Activated T-cell treated with anti-CD3 and anti-CD28 coated beads, Interleukin-2, amount 50 U/mL, for 4 hours (primary cell): ENCODE measurements at regions not wholly inside any gene's neighbourhood (a gene's known extent, or its start where the extent isn't known, plus 50 kb on each side); places are given as distances from the start of the nearest gene placed in this dataset.

Source experiments
- ATAC-seq, 2 donors: fragments of 200-7000 bp; cut with Tn5 transposase; one replicate each; pipeline ENCODE4 v1.10.0; 2021
- DNase-seq: peaks from one replicate; pipeline ENCODE4 v3.0.0-alpha.2; 2020
- H3K27me3 Mint-ChIP-seq: one replicate; pipeline ENCODE4 v1.8.0; 2021; ENCODE audit warnings: low read depth, mixed read lengths
- H3K36me3 Mint-ChIP-seq: one replicate; pipeline ENCODE4 v1.8.0; 2022; ENCODE audit warnings: mixed read lengths; ENCODE audit not compliant: insufficient read depth
- H3K4me1 Mint-ChIP-seq: one replicate; pipeline ENCODE4 v1.8.0; 2021; ENCODE audit warnings: low read depth, mixed read lengths
- H3K4me3 Mint-ChIP-seq: one replicate; pipeline ENCODE4 v1.8.0; 2021; ENCODE audit warnings: mild to moderate bottlenecking, moderate library complexity, mixed read lengths
- H3K9me3 Mint-ChIP-seq: one replicate; pipeline ENCODE4 v1.8.0; 2021; ENCODE audit warnings: mixed read lengths

DNA sequence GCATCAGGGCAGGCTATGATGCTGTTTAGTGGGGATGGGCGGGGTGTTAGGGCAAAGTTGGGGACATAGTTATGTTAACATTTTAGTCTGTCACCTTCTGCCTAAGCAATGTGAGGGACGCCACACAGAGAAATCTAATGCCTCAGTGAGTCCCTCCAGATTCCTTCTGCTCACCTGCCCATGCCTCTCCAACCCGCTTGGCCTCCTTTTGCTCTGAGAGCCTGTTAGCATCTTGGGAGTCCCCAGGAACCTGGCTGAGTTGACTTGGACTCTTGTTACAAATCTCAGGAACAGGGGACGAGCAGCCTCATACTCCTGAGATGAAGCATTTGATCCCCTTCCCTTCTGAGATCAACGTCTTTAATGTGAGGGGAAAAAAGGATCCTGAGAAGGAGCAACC, 336.8 kb downstream of the CCSER2 start:
- H3K4me3 Mint-ChIP-seq = no peak overlapping the region
- no peaks in the 10 kb centered on the region for H3K36me3 Mint-ChIP-seq
- H3K27me3 Mint-ChIP-seq = peaks cover 9% of the 10 kb centered on the region
- DNase-seq = no peak
- no peak for ATAC-seq
- no peaks in the 10 kb centered on the region for H3K4me1 Mint-ChIP-seq
- H3K9me3 Mint-ChIP-seq = no peaks in the 10 kb centered on the region

DNA sequence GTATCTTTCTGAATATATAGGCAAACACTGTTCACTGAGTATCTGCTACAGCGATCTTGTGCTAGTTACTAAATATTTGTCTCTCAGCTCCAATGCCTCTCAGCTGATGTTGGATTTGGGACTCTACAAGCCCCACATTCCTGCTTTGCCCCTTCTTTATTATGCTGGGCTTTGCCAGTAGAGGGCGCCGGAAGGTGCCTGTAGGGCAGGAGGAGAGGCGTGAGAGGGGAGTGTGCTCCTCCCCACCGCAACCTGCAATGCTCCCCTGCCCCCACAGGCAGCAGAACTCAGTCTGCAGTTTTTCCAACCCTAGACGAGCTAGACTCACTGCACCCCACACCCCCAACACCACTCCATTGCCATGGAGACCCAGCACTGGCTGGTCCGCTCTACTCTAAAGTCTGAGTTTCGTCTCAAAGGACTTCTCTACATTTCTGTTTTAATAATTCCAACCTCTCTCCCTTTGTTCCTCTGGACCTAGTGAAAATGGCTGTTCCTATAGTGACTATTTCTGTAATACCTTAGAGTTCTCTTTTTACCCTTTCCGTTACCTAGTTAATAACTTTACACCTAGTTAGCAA, 337.6 kb downstream of the CCSER2 start:
- Mint-ChIP-seq H3K4me3 (no peak overlapping the region), H3K9me3 (no peaks in the 10 kb centered on the region), H3K27me3 (peaks cover 5% of the 10 kb centered on the region), H3K36me3 (no peaks in the 10 kb centered on the region), H3K4me1 (no peaks in the 10 kb centered on the region)
- no peak for ATAC-seq
- DNase-seq = no peak

DNA sequence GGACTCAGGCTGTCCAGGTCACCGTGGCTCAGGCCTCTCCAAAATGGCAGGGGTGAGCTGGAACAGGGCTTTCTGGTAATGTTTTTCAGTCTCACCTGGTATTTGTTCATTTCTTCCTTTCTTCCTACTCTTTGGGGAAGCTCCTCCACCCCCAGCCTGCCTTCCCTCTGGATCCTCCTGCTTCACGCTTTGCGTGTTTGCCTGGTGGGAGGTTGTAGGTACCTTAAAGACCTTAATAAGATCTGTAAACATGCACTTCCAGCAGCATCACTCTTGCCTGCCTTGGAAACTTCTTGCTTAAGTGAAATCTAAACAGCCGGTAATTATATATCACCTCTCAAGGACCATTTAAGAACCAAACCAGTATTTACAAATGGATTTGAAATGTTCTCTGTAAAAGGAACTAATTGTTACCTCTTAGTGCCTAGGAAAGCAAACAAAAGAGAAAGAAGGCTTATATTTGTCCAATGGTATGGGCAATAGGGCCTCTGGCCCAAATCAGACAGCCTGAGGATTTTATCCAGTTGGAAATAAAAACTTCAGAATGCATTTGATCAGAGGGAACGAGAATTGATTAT, 339.9 kb downstream of the CCSER2 start:
- no peak for ATAC-seq
- Mint-ChIP-seq H3K4me1 (no peaks in the 10 kb centered on the region), H3K36me3 (no peaks in the 10 kb centered on the region), H3K4me3 (no peak overlapping the region), H3K27me3 (peaks cover 5% of the 10 kb centered on the region), H3K9me3 (no peaks in the 10 kb centered on the region)
- DNase-seq = no peak

DNA sequence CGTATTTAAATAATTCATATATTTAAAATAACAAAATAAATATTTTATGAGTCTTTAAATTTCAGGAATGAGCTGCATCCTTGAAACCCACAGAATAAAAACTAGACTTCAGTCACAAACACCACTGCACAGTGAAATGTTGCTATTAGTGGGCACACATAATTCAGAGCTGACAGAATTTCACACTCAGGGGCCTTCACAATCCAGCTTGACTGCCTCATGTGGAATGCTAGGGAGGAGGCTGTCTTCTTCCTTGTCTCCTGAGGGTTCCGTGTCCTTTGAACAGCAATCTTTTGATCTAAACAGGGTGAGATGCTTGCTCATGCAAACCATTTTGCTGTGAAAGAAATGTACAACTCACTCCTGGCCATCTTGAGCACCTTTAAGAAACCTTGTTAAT, 346.7 kb downstream of the CCSER2 start:
- Mint-ChIP-seq H3K4me1 (no peaks in the 10 kb centered on the region), H3K36me3 (no peaks in the 10 kb centered on the region), H3K9me3 (no peaks in the 10 kb centered on the region), H3K27me3 (peaks cover 5% of the 10 kb centered on the region), H3K4me3 (no peak overlapping the region)
- ATAC-seq (no peak), DNase-seq (no peak)

DNA sequence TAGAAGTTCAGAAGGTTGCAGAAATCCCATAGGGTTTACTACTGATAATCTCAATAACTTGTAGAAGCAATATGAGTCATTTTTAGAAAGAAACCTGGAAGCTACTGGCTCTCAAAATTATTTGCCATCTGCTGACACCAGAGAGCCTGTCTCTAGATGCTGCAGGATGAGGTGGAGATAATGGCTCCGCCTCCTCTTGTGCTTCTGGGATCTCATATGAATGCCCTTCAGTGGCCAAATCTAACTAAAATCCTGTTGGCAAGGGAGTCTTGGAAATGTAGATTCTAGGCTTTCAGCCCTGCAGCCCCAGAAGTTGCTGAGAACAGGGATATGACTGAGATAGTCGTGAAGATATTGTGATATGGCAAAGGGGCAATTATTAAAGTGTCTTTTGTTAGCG, 348.1 kb downstream of the CCSER2 start:
- H3K9me3 Mint-ChIP-seq = no peaks in the 10 kb centered on the region
- H3K36me3 Mint-ChIP-seq = no peaks in the 10 kb centered on the region
- H3K4me1 Mint-ChIP-seq = no peaks in the 10 kb centered on the region
- peaks cover 5% of the 10 kb centered on the region for H3K27me3 Mint-ChIP-seq
- no peak overlapping the region for H3K4me3 Mint-ChIP-seq
- DNase-seq = no peak
- ATAC-seq = no peak

DNA sequence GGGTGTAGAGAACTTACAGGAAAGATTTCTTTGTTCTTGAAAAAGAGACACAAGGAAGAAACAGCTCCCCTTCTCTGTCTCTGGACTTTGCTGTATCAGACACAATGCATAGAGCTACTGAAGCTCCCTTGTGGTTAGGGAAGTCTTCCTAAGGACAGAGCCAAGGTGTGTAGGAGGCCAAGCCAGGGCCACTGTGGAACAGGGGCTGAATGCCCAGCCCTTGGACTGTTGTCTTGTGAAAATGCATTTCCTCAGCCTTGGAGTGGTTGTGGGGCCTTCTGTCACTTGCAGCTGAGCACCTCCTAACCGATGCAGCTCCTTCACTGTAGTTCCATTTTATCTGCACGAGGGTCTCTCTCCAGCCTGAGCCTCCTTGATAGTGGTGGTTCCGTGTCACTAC, 353.4 kb downstream of the CCSER2 start:
- Mint-ChIP-seq H3K36me3 (no peaks in the 10 kb centered on the region), H3K4me3 (no peak overlapping the region), H3K4me1 (no peaks in the 10 kb centered on the region), H3K9me3 (no peaks in the 10 kb centered on the region), H3K27me3 (peaks cover 8% of the 10 kb centered on the region)
- ATAC-seq = no peak
- DNase-seq = no peak

DNA sequence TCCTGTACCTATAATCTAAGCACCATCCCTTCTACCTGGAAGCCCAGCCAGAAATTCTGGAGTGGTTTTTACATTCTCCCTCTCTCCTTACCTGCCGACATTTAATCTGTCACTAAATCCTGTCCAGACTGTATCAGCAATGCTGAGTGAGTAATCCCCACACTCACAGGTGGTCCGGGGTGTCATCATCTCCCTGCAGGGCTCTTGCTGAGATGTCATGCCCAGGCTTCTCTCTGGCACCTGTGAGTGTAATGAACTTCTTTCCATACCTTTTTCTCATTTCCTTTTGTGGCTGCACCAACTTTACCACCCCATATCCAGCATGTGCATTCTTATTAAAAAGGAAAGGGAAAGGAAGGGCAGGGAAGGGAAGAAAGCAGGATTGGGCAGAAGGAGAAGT, 355.2 kb downstream of the CCSER2 start:
- Mint-ChIP-seq H3K4me3 (no peak overlapping the region), H3K36me3 (no peaks in the 10 kb centered on the region), H3K27me3 (peaks cover 8% of the 10 kb centered on the region), H3K9me3 (no peaks in the 10 kb centered on the region), H3K4me1 (no peaks in the 10 kb centered on the region)
- ATAC-seq = no peak
- no peak for DNase-seq

DNA sequence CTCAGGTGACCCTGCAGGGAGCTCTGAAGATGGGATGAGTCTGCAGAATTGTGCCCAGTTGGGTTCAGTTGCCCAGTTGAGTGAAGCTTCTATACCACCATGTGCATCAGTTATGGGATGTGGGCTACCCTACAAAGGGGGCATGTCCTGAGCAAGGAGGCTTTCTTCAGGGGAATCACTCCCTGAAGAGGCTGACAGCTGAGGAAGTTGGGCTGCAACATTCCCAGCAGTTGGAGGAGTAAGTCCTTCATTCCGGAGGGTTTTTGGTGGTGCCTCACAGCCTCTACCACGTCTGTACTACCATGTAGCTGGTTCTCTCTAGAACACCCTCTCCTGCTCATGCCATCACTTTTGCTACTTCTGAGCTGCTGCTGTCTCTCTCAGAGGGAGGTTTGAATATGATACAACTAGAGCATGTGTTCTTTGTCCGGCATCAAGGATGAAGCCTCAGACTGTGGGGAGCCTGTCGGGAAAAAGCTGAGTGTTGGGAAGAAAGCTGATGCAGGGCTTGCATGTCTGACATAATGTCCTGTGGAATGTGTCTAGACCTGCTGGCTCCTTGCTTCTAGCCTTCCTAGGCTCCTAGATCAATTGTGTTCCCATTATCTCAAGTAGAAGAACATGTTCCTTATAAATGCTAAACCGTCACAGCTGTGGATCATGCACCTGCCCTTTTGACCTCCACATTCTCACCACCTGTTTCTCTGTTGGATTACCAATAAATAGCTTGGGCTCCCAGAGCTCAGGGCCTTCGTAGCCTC, 355.8 kb downstream of the CCSER2 start:
- no peaks in the 10 kb centered on the region for H3K9me3 Mint-ChIP-seq
- peaks cover 5% of the 10 kb centered on the region for H3K27me3 Mint-ChIP-seq
- no peak overlapping the region for H3K4me3 Mint-ChIP-seq
- DNase-seq (no peak), ATAC-seq (no peak)
- no peaks in the 10 kb centered on the region for H3K36me3 Mint-ChIP-seq
- H3K4me1 Mint-ChIP-seq = no peaks in the 10 kb centered on the region

DNA sequence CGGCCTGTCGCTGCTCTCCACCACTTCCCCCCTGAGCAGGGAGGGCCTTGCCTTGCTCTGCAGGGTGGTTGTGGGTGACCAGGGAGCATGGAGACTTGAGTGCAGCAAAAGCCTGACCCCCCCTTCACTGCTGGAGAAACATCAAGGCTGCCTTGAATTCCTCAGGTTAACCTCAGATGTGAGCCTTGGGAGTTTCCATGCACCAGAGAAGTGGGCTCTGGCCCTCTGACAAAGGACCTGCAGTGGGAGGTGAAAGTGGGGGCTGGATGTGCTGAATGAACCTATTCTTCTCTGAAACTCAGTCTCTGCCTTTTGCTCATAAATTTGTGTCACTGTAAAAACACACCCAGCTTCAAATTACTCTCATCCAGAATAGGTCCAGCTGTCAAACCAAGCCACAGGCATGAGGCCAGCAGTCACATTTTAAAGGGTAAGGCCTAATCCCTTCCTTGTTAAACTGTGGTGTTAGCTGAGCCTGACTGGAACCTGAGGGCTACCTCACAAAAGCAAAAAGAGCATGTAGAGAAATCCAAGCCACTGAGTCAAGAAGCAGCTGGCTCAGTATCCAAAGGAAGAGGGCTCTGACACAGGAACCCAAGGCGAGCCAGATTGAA, 356.8 kb downstream of the CCSER2 start:
- Mint-ChIP-seq H3K9me3 (no peaks in the 10 kb centered on the region), H3K4me1 (no peaks in the 10 kb centered on the region), H3K36me3 (no peaks in the 10 kb centered on the region), H3K27me3 (peaks cover 3% of the 10 kb centered on the region), H3K4me3 (no peak overlapping the region)
- ATAC-seq (no peak), DNase-seq (no peak)

DNA sequence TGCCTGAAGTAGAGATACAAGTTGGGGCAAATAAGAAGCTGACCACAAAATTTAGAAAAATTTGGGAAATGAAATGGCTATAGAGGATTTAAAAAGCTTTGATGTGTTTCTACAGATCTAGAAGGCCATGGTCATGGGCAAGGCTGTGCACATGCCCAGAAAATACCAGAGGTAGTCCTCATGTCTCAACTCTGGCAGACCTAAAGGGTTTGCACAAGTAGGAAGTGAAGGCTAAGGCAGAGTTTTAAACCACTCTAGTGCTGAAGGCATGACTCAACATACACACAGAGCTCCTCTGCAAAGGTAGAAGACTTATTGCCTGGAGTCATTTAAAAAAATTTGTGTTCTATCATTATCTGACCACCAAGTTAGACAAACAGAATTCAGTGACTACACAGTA, 364.6 kb downstream of the CCSER2 start:
- H3K4me3 Mint-ChIP-seq = no peak overlapping the region
- H3K9me3 Mint-ChIP-seq = peaks cover 9% of the 10 kb centered on the region
- ATAC-seq (no peak), DNase-seq (no peak)
- H3K4me1 Mint-ChIP-seq = no peaks in the 10 kb centered on the region
- no peaks in the 10 kb centered on the region for H3K27me3 Mint-ChIP-seq
- no peaks in the 10 kb centered on the region for H3K36me3 Mint-ChIP-seq

DNA sequence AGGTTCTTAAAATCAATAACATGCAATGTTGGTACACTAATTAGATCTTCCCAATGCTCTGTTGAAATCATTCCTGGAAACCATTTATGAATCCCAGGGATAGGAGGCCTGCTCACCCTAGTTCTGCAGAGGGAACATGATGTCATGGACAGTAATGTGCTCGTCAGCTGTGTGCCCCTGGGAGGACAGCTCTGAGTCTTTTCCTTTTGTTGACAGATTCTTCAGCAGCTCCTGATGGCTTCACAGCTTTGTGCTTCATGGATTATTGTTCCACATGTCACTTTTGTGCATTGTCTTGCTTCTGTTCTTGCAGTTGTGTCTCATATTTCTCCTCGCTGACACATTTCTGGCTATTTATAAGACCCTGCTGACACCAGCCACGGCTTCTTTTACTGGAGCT, 367.5 kb downstream of the CCSER2 start:
- no peaks in the 10 kb centered on the region for H3K4me1 Mint-ChIP-seq
- peaks cover 9% of the 10 kb centered on the region for H3K9me3 Mint-ChIP-seq
- no peak for ATAC-seq
- DNase-seq = no peak
- H3K36me3 Mint-ChIP-seq = no peaks in the 10 kb centered on the region
- no peak overlapping the region for H3K4me3 Mint-ChIP-seq
- no peaks in the 10 kb centered on the region for H3K27me3 Mint-ChIP-seq

DNA sequence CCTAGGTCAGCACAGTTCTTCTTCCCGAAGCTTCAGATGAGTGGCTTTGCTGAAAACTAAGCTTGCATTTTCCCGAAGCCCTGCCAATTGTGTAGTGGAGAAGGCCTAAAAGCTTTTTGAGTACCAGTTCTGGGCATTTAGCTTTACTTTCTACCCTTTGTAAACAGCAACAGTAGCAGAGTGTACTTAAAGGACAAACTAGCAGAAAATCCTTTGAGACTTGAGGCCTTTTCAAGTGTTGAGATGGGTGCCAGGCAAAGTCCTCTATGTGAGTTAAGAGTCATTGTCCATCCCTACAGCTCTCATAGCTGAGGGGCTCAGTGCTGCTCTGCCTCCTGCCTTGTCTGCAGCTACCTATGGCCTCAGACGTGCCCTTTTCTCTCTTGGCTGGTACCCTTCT, 368.2 kb downstream of the CCSER2 start:
- no peaks in the 10 kb centered on the region for H3K27me3 Mint-ChIP-seq
- ATAC-seq (no peak), DNase-seq (no peak)
- no peaks in the 10 kb centered on the region for H3K36me3 Mint-ChIP-seq
- peaks cover 9% of the 10 kb centered on the region for H3K9me3 Mint-ChIP-seq
- no peak overlapping the region for H3K4me3 Mint-ChIP-seq
- H3K4me1 Mint-ChIP-seq = no peaks in the 10 kb centered on the region

DNA sequence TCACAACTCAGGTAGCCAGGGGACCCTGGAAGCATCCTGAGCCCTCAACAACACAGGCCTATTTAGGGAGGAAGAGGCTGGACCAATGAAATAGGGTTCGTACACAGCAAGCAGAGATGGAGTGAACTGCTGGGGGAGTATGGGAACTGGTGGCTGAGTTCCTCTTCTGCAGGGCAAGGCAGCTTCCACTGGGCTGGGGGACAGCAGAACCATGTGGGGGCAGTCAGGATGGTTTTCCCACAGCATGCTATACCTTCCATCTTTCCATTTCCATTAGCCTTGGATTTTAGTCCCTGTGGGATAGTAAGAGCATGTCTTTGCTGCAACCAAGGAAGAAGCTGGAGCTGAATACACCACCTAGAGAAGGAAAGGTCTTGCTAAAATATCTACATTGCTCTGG, 370.6 kb downstream of the CCSER2 start:
- Mint-ChIP-seq H3K27me3 (no peaks in the 10 kb centered on the region), H3K36me3 (no peaks in the 10 kb centered on the region), H3K4me1 (no peaks in the 10 kb centered on the region), H3K4me3 (no peak overlapping the region), H3K9me3 (no peaks in the 10 kb centered on the region)
- ATAC-seq (no peak), DNase-seq (no peak)

DNA sequence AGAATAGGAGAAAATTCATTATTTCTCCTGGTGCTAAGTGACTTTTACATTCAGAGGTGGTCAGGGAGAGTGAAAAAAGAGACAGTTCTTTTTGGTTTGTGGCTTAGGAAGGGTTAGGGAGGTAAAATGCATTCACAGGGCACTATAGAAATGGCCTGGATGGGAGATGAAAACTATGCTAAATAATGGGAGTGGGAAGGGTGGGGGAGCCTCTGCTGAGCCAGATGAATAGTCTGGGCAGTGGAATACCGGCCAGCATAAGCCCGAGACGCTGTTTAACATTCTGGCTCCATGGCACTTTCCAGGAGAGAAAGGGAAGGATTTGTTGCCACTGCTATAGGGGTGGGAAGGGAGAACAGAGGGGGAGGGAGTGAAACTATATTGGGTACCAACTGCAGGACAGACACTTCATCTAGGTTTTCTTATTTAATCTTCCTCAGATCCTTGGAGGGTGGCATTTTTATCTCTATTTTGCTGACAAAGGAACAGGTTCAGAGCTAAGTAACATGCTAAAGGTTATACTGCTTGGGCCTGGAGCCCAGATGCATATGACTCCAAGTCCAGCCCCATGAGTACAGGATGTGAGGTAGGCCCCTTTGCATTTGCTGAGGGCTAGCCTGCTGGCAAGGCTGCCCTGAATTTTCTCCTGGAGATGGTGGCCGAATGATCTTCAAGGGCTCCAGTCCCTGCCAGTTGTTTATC, 372.4 kb downstream of the CCSER2 start:
- DNase-seq (no peak), ATAC-seq (no peak)
- Mint-ChIP-seq H3K36me3 (no peaks in the 10 kb centered on the region), H3K27me3 (no peaks in the 10 kb centered on the region), H3K9me3 (no peaks in the 10 kb centered on the region), H3K4me1 (no peaks in the 10 kb centered on the region), H3K4me3 (no peak overlapping the region)
